ENCODE measurements at regions not wholly inside any gene's neighbourhood (a gene's known extent, or its start where the extent isn't known, plus 50 kb on each side); places are given as distances from the start of the nearest gene placed in this dataset.

DNA sequence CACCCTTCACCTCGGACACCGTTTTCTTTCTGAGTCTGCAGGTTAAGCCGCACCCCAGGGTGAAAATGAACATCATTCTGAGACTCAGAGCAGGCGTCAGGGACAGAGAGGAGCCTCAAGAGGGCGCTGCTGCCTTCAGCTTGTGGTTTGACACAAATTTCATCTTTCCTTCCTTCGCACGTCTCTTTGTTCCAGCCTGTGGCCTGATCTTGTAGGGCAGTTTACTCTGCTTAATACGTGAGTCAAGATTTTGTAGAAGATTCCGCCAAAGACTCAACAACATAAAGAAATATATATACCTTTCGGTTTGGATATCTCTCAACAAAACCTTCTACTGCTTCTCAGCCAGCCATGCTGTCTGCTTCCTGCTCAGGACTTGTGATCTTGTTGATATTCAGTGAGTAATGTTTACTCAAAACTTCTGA, 329.3 kb upstream of the OR4E1 start:
- no peak for DNase-seq (ENCODE audit: low read depth, low spot score)
- H3K27me3 ChIP-seq (ENCODE audit: insufficient read depth, insufficient read length) = no peaks in the 10 kb centered on the region
- no peak overlapping the region for H3K9ac ChIP-seq (ENCODE audit: insufficient read length, low read depth)
- TF ChIP-seq YY1 (IDR thresholded peaks at IDR 0.05; ENCODE audit: insufficient read depth, insufficient read length) = no peak
- no peaks in the 10 kb centered on the region for H3K9me3 ChIP-seq (ENCODE audit: insufficient read depth, low read length)
- no peaks in the 10 kb centered on the region for H3K4me1 ChIP-seq (ENCODE audit: insufficient read depth, insufficient read length)
- no peak overlapping the region for H3K4me3 ChIP-seq (ENCODE audit: insufficient read length, low read depth)
- H3K36me3 ChIP-seq (ENCODE audit: insufficient read depth, insufficient read length, low read length) = no peaks in the 10 kb centered on the region

DNA sequence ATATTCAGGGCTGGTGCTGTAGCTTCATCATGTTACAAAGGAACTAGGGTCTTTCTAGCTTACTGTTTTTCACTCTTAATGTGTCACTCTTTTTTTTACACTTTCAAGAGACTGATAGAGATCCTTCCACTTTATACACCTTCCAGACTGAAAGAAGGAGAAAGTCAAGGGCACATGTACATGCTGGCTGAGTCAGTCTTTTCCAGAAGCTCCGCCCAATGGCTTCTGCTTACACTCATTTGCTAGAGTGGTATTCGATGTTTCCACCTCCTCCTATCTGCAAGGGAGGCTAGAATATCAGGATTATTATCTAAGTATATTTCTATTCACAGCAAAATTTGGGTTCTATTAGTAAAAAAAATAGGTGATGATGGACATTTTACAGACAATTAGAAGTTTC, 325.8 kb upstream of the OR4E1 start:
- H3K4me3 ChIP-seq (ENCODE audit: insufficient read length, low read depth) = no peak overlapping the region
- TF ChIP-seq ZNF274 (IDR thresholded peaks at IDR 0.05; ENCODE audit: low read depth, low read length) (no peak), YY1 (IDR thresholded peaks at IDR 0.05; ENCODE audit: insufficient read depth, insufficient read length) (no peak), SUZ12 (IDR thresholded peaks at IDR 0.05; ENCODE audit: extremely low read depth, insufficient read depth, insufficient read length) (no peak)

DNA sequence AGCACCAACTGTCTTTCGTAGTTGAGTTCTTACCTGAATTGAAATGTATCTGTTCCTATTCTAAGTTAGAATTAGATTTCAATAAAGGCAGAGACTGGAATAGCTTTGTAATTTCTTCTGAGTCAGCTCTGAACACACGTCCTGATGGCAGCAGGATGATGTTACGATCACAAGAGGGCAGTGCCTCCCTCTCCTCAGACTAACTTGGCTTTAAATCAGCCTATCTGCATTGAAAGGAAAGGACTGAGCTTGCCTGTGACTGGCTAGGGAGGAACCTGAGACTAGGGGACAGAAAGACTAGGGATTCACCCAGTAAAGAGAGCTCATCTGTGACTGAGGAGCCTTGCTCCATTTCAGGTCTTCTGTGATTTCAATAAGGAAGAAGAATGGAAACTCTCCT, 323.7 kb upstream of the OR4E1 start:
- no peaks in the 10 kb centered on the region for H3K27me3 ChIP-seq (ENCODE audit: insufficient read depth, insufficient read length)
- no peak for DNase-seq (ENCODE audit: low read depth, low spot score)
- no peak for TF ChIP-seq ZNF274 (IDR thresholded peaks at IDR 0.05; ENCODE audit: low read depth, low read length)
- no peak for TF ChIP-seq YY1 (IDR thresholded peaks at IDR 0.05; ENCODE audit: insufficient read depth, insufficient read length)
- no peak for TF ChIP-seq SUZ12 (IDR thresholded peaks at IDR 0.05; ENCODE audit: extremely low read depth, insufficient read depth, insufficient read length)

More for the DNA sequence above, 325.8 kb upstream of the OR4E1 start:
- Histone ChIP-seq H3K4me1 (ENCODE audit: insufficient read depth, insufficient read length) (no peaks in the 10 kb centered on the region), H3K9me3 (ENCODE audit: insufficient read depth, low read length) (no peaks in the 10 kb centered on the region), H3K36me3 (ENCODE audit: insufficient read depth, insufficient read length, low read length) (no peaks in the 10 kb centered on the region), H3K9ac (ENCODE audit: insufficient read length, low read depth) (no peak overlapping the region), H3K27me3 (ENCODE audit: insufficient read depth, insufficient read length) (no peaks in the 10 kb centered on the region)
- no peak for DNase-seq (ENCODE audit: low read depth, low spot score)

DNA sequence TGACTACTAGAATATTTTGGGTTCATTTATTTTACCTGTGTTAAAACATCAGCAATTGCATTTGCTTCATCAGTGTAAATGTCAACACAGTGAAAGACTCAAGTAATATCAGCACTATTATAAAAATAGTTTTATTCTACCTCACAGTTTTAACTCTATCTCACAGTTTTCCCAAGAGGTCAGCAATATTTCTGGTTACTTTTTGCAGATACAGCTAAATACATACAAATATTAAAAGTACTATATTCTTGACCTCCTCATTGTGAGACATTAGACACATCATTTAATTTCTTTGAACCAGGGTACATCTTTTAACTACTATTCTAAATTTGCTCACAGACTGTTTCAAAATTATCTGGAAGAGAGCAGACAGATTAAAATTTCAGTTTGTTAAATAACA, 321.7 kb upstream of the OR4E1 start:
- no peak for DNase-seq (ENCODE audit: low read depth, low spot score)

More for the DNA sequence above, 323.7 kb upstream of the OR4E1 start:
- no peaks in the 10 kb centered on the region for H3K4me1 ChIP-seq (ENCODE audit: insufficient read depth, insufficient read length)
- no peak overlapping the region for H3K4me3 ChIP-seq (ENCODE audit: insufficient read length, low read depth)
- H3K9me3 ChIP-seq (ENCODE audit: insufficient read depth, low read length) = no peaks in the 10 kb centered on the region
- no peak overlapping the region for H3K9ac ChIP-seq (ENCODE audit: insufficient read length, low read depth)
- no peaks in the 10 kb centered on the region for H3K36me3 ChIP-seq (ENCODE audit: insufficient read depth, insufficient read length, low read length)

DNA sequence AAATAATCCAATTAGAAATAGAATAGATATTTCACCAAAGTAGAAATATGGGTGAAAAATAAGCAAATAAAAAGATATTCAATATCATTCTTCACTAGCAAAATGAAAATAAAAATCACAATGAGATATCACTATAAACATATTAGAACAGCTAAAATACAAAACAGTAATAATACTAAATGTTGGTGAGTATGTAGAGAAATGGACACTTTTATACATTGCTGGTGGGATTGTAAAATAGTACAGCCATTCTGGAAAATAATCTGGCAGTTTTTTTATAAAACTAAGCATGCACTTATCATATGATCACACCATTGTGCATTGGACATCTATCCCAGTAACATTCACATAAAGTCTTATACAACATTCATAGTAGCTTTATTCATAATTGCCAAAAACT, 320.2 kb upstream of the OR4E1 start:
- DNase-seq (ENCODE audit: low read depth, low spot score) = no peak
- Histone ChIP-seq H3K4me3 (ENCODE audit: insufficient read length, low read depth) (no peak overlapping the region), H3K27me3 (ENCODE audit: insufficient read depth, insufficient read length) (no peaks in the 10 kb centered on the region), H3K9ac (ENCODE audit: insufficient read length, low read depth) (no peak overlapping the region), H3K9me3 (ENCODE audit: insufficient read depth, low read length) (no peaks in the 10 kb centered on the region), H3K4me1 (ENCODE audit: insufficient read depth, insufficient read length) (no peaks in the 10 kb centered on the region), H3K36me3 (ENCODE audit: insufficient read depth, insufficient read length, low read length) (no peaks in the 10 kb centered on the region)
- TF ChIP-seq YY1 (IDR thresholded peaks at IDR 0.05; ENCODE audit: insufficient read depth, insufficient read length) = no peak

More for the DNA sequence above, 321.7 kb upstream of the OR4E1 start:
- Histone ChIP-seq H3K9ac (ENCODE audit: insufficient read length, low read depth) (no peak overlapping the region), H3K36me3 (ENCODE audit: insufficient read depth, insufficient read length, low read length) (no peaks in the 10 kb centered on the region), H3K4me1 (ENCODE audit: insufficient read depth, insufficient read length) (no peaks in the 10 kb centered on the region), H3K9me3 (ENCODE audit: insufficient read depth, low read length) (no peaks in the 10 kb centered on the region), H3K27me3 (ENCODE audit: insufficient read depth, insufficient read length) (no peaks in the 10 kb centered on the region), H3K4me3 (ENCODE audit: insufficient read length, low read depth) (no peak overlapping the region)
- TF ChIP-seq YY1 (IDR thresholded peaks at IDR 0.05; ENCODE audit: insufficient read depth, insufficient read length) (no peak), SUZ12 (IDR thresholded peaks at IDR 0.05; ENCODE audit: extremely low read depth, insufficient read depth, insufficient read length) (no peak), ZNF274 (IDR thresholded peaks at IDR 0.05; ENCODE audit: low read depth, low read length) (no peak)

DNA sequence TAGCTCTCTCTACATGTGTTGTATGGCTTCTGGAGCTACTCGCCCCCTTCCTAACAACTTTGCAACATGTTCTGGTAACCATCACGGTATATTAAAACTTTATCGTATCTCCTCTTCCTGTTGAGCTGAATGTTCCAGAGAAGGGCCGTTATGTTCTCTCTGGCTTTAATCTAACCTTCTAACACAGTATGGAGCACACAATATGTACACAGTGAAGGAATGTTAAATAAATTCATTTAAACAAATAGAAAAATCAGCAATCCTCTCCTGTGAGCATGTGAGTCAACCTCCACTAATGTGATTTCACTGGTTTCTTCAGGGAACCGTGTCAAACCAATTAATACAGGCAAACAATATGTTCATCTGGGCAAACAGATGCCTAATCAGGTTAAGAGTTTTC, 319.5 kb upstream of the OR4E1 start:
- no peak overlapping the region for H3K4me3 ChIP-seq (ENCODE audit: insufficient read length, low read depth)
- no peaks in the 10 kb centered on the region for H3K9me3 ChIP-seq (ENCODE audit: insufficient read depth, low read length)
- no peaks in the 10 kb centered on the region for H3K27me3 ChIP-seq (ENCODE audit: insufficient read depth, insufficient read length)
- H3K9ac ChIP-seq (ENCODE audit: insufficient read length, low read depth) = no peak overlapping the region
- H3K36me3 ChIP-seq (ENCODE audit: insufficient read depth, insufficient read length, low read length) = no peaks in the 10 kb centered on the region
- no peak for DNase-seq (ENCODE audit: low read depth, low spot score)
- H3K4me1 ChIP-seq (ENCODE audit: insufficient read depth, insufficient read length) = no peaks in the 10 kb centered on the region
- TF ChIP-seq YY1 (IDR thresholded peaks at IDR 0.05; ENCODE audit: insufficient read depth, insufficient read length) (no peak), SUZ12 (IDR thresholded peaks at IDR 0.05; ENCODE audit: extremely low read depth, insufficient read depth, insufficient read length) (no peak)

DNA sequence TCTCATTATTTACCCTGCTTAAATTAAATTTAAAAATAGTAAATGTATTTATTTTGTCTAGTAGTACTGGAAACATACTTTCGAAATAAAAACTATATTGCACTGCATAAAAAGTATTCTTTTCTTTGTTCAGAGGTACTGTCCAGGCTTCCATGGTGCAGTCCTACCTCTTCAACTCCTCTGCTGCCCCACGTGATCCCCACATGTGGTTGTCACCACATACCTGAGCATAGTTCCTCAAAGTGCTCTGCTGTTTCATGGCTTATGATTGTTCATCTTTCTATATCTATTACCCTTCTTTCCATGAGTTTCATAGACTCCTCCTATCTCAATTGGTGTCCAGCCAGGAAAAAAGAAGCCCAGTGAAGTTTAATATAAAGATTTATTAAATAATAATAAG, 317.5 kb upstream of the OR4E1 start:
- DNase-seq (ENCODE audit: low read depth, low spot score) = no peak
- no peaks in the 10 kb centered on the region for H3K9me3 ChIP-seq (ENCODE audit: insufficient read depth, low read length)
- no peak for TF ChIP-seq SUZ12 (IDR thresholded peaks at IDR 0.05; ENCODE audit: extremely low read depth, insufficient read depth, insufficient read length)
- no peak for TF ChIP-seq YY1 (IDR thresholded peaks at IDR 0.05; ENCODE audit: insufficient read depth, insufficient read length)
- TF ChIP-seq ZNF274 (IDR thresholded peaks at IDR 0.05; ENCODE audit: low read depth, low read length) = no peak
- H3K9ac ChIP-seq (ENCODE audit: insufficient read length, low read depth) = no peak overlapping the region
- no peaks in the 10 kb centered on the region for H3K36me3 ChIP-seq (ENCODE audit: insufficient read depth, insufficient read length, low read length)
- H3K4me3 ChIP-seq (ENCODE audit: insufficient read length, low read depth) = no peak overlapping the region
- no peaks in the 10 kb centered on the region for H3K27me3 ChIP-seq (ENCODE audit: insufficient read depth, insufficient read length)
- H3K4me1 ChIP-seq (ENCODE audit: insufficient read depth, insufficient read length) = no peaks in the 10 kb centered on the region

DNA sequence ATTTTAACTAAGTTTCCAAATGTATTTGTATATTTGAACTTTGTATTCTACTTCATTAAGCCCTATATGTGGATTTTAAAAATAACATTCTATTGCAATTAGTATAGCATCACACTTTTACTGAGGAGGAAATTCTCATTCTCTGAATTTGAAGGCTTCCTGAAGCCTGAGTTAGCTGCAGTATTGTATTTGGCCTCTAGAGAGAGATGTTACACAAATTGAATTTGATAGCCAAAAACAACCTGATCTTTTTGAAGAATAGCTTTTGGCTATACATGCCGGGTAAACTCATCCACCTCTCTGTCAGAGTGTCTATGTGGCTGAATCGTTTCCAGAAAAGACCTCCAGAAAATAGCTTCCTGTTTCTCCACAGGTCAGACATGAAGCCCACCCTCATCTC, 316.5 kb upstream of the OR4E1 start:
- no peaks in the 10 kb centered on the region for H3K9me3 ChIP-seq (ENCODE audit: insufficient read depth, low read length)
- no peaks in the 10 kb centered on the region for H3K4me1 ChIP-seq (ENCODE audit: insufficient read depth, insufficient read length)
- no peak for DNase-seq (ENCODE audit: low read depth, low spot score)
- H3K4me3 ChIP-seq (ENCODE audit: insufficient read length, low read depth) = no peak overlapping the region
- no peaks in the 10 kb centered on the region for H3K27me3 ChIP-seq (ENCODE audit: insufficient read depth, insufficient read length)
- no peaks in the 10 kb centered on the region for H3K36me3 ChIP-seq (ENCODE audit: insufficient read depth, insufficient read length, low read length)
- no peak for TF ChIP-seq YY1 (IDR thresholded peaks at IDR 0.05; ENCODE audit: insufficient read depth, insufficient read length)
- no peak for TF ChIP-seq ZNF274 (IDR thresholded peaks at IDR 0.05; ENCODE audit: low read depth, low read length)
- TF ChIP-seq SUZ12 (IDR thresholded peaks at IDR 0.05; ENCODE audit: extremely low read depth, insufficient read depth, insufficient read length) = no peak
- no peak overlapping the region for H3K9ac ChIP-seq (ENCODE audit: insufficient read length, low read depth)

Data from NT2/D1 (cell line).